ENCODE measurements at regions not wholly inside any gene's neighbourhood (a gene's known extent, or its start where the extent isn't known, plus 50 kb on each side); places are given as distances from the start of the nearest gene placed in this dataset.

DNA sequence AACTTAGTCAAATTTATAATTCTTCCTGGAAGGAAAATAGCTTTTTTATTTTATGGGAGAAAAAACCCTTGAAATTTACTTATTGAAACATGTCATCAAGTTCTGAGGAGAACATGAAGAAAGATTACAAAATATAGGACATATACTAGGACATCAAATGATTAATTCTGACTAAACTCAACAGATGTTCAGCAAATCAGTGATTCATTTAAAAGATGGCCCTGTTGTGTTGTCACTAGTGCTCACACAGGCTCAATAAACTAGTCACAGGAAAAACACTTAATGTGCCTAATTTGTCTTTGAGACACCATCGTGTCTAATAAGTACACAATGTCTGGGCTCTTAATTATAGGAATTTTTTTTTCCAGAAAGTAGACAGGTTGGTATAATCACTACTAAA lies 223.8 kb upstream of the TMTC4 start:
- no peak overlapping the region for H3K27ac ChIP-seq (ENCODE audit: insufficient read length, low read depth, low read length)
- Mint-ChIP-seq H3K4me1 (no peaks in the 10 kb centered on the region), H3K27me3 (ENCODE audit: low read depth) (no peaks in the 10 kb centered on the region), H3K27ac (no peak overlapping the region), H3K36me3 (ENCODE audit: insufficient read depth in 1 of 3, low read depth in 3 of 3) (no peaks in the 10 kb centered on the region), H3K9me3 (no peaks in the 10 kb centered on the region), H3K4me3 (no peak overlapping the region)
- no peak overlapping the region for H2AFZ ChIP-seq (ENCODE audit: low read length)
- H4K91ac ChIP-seq (ENCODE audit: insufficient read length, low read depth, low read length) = no peak overlapping the region
- H4K20me1 ChIP-seq (ENCODE audit: control insufficient read depth, insufficient read depth, insufficient read length) = no peaks in the 10 kb centered on the region
- no peak overlapping the region for H2AK5ac ChIP-seq (ENCODE audit: insufficient read length, low read length)
- TF ChIP-seq, protein P1, sequence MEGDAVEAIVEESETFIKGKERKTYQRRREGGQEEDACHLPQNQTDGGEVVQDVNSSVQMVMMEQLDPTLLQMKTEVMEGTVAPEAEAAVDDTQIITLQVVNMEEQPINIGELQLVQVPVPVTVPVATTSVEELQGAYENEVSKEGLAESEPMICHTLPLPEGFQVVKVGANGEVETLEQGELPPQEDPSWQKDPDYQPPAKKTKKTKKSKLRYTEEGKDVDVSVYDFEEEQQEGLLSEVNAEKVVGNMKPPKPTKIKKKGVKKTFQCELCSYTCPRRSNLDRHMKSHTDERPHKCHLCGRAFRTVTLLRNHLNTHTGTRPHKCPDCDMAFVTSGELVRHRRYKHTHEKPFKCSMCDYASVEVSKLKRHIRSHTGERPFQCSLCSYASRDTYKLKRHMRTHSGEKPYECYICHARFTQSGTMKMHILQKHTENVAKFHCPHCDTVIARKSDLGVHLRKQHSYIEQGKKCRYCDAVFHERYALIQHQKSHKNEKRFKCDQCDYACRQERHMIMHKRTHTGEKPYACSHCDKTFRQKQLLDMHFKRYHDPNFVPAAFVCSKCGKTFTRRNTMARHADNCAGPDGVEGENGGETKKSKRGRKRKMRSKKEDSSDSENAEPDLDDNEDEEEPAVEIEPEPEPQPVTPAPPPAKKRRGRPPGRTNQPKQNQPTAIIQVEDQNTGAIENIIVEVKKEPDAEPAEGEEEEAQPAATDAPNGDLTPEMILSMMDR (conservative IDR thresholded peaks at IDR 0.05) = no peak
- no peak overlapping the region for H3K4ac ChIP-seq (ENCODE audit: low read depth, low read length)
- H3K14ac ChIP-seq (ENCODE audit: insufficient read depth, low read length) = no peak overlapping the region
- no peaks in the 10 kb centered on the region for H3K79me1 ChIP-seq (ENCODE audit: insufficient read depth, low read depth, low read length, poor library complexity, severe bottlenecking)
- no peak overlapping the region for H2BK20ac ChIP-seq (ENCODE audit: low read depth, low read length, poor library complexity, severe bottlenecking)
- no peak overlapping the region for H3K18ac ChIP-seq (ENCODE audit: insufficient read length, low read depth, low read length)
- H3K23ac ChIP-seq (ENCODE audit: insufficient read length, low read depth, low read length) = no peak overlapping the region
- no peaks in the 10 kb centered on the region for H3K27me3 ChIP-seq (ENCODE audit: insufficient read depth, low read length)
- no CpG with 5 or more reads among the region's 1 CpG for WGBS (ENCODE audit: extremely low coverage, insufficient read length, low lambda C conversion rate)
- no peak overlapping the region for H3T11ph ChIP-seq (ENCODE audit: low read length)
- no peaks in the 10 kb centered on the region for H3K79me2 ChIP-seq (ENCODE audit: insufficient read depth, low read length)
- no peaks in the 10 kb centered on the region for H3K9me3 ChIP-seq (ENCODE audit: control insufficient read depth, low read depth, low read length)
- H3K56ac ChIP-seq (ENCODE audit: insufficient read length, low read depth, low read length) = no peak overlapping the region
- H4K5ac ChIP-seq (ENCODE audit: insufficient read length, low read depth, low read length) = no peak overlapping the region
- no peak overlapping the region for H2BK12ac ChIP-seq (ENCODE audit: insufficient read length, low read depth, low read length)
- no peak for DNase-seq
- no peaks in the 10 kb centered on the region for H3K23me2 ChIP-seq (ENCODE audit: insufficient read length, low read depth, low read length, poor library complexity, severe bottlenecking)
- H3K4me1 ChIP-seq (ENCODE audit: insufficient read depth, low read length) = no peaks in the 10 kb centered on the region
- no peak overlapping the region for H4K8ac ChIP-seq (replicated peaks; ENCODE audit: insufficient read length, low read depth, low read length)
- H2BK5ac ChIP-seq (ENCODE audit: insufficient read length, low read length) = no peak overlapping the region
- H3K9ac ChIP-seq (ENCODE audit: extremely low read depth, insufficient read length, low read length) = no peak overlapping the region
- H3K4me2 ChIP-seq (ENCODE audit: insufficient read depth, insufficient read length, low read length) = no peak overlapping the region
- no peak overlapping the region for H2BK15ac ChIP-seq (ENCODE audit: low read depth, low read length)
- no peak overlapping the region for H2BK120ac ChIP-seq (ENCODE audit: low read depth, low read length, poor library complexity, severe bottlenecking)

Measured in H9 (cell line).